IMR-90 (cell line): ENCODE measurements at regions not wholly inside any gene's neighbourhood (a gene's known extent, or its start where the extent isn't known, plus 50 kb on each side); places are given as distances from the start of the nearest gene placed in this dataset.

Experiments used
- ATAC-seq: fragments of 200-7000 bp; cut with Tn5 transposase; 2 replicates; pipeline ENCODE4 v1.9.1; 2020; ENCODE audit warnings: low read depth, mild to moderate bottlenecking, moderate library complexity
- BruUV-seq: library from RNA; stranded (reverse); fragments of 400-500 nt; replicated peaks from 2 replicates; lab custom pipeline; 2021; lab: Mats Ljungman, UMichigan
- CTCF ChIA-PET: fragments of 300-600 bp; formaldehyde crosslinking; extraction: SDS; loops from one replicate; lab custom pipeline; 2021; ENCODE audit warnings: antibody characterized with exemption; lab: Yijun Ruan, JAX
- POLR2A ChIA-PET: fragments of 300-600 bp; sonication (Branson Sonifier 250); formaldehyde crosslinking; loops from one replicate; lab custom pipeline; 2022; ENCODE audit warnings: antibody characterized with exemption; ENCODE audit not compliant: unreplicated experiment; lab: Charles Lee
- DNase-seq: peaks from one replicate; pipeline ENCODE4 v3.0.0; 2013
- H2AFZ ChIP-seq: replicated peaks from 2 replicates; pipeline ENCODE3; 2013; ENCODE audit warnings: low read length, mild to moderate bottlenecking; ENCODE audit not compliant: poor library complexity
- H2AK5ac ChIP-seq: 2 replicates; pipeline ENCODE4 v1.6.1; 2013; ENCODE audit warnings: low read depth, low read length, inconsistent platforms
- H2AK9ac ChIP-seq: replicated peaks from 2 replicates; pipeline ENCODE3; 2013; ENCODE audit warnings: mild to moderate bottlenecking, low read depth, low read length, moderate library complexity; ENCODE audit not compliant: poor library complexity
- H2BK120ac ChIP-seq: 2 replicates; pipeline ENCODE4 v1.6.1; 2013; ENCODE audit warnings: low read depth, low read length, inconsistent platforms
- H2BK15ac ChIP-seq: 3 replicates; pipeline ENCODE4 v1.6.1; 2013; ENCODE audit warnings: low read depth, low read length, inconsistent platforms
- H2BK20ac ChIP-seq: 2 replicates; pipeline ENCODE4 v1.6.1; 2013; ENCODE audit warnings: low read depth, mild to moderate bottlenecking, inconsistent platforms, low read length, moderate library complexity
- H2BK5ac ChIP-seq: 2 replicates; pipeline ENCODE4 v1.6.1; 2013; ENCODE audit warnings: mild to moderate bottlenecking, low read depth, low read length, inconsistent platforms; ENCODE audit not compliant: poor library complexity, severe bottlenecking
- H3K14ac ChIP-seq: replicated peaks from 2 replicates; pipeline ENCODE4 v1.6.1; 2013; ENCODE audit warnings: low read depth, low read length, inconsistent platforms
- H3K18ac ChIP-seq: 2 replicates; pipeline ENCODE4 v1.6.1; 2013; ENCODE audit warnings: low read depth, low read length, control low read depth
- H3K23ac ChIP-seq: 2 replicates; pipeline ENCODE4 v1.6.1; 2013; ENCODE audit warnings: low read depth, low read length, inconsistent platforms
- H3K27ac ChIP-seq: 2 replicates; pipeline ENCODE4 v1.5.1; 2013; ENCODE audit warnings: mild to moderate bottlenecking, control low read depth, low read length; ENCODE audit not compliant: insufficient read depth
- H3K27me3 ChIP-seq: 2 replicates; pipeline ENCODE4 v1.6.1; 2013; ENCODE audit warnings: low read length; ENCODE audit not compliant: control insufficient read depth, insufficient read depth
- H3K36me3 ChIP-seq: 2 replicates; pipeline ENCODE4 v1.6.1; 2013; ENCODE audit warnings: low read length, mixed read lengths; ENCODE audit not compliant: control insufficient read depth, insufficient read depth
- H3K4ac ChIP-seq: 2 replicates; pipeline ENCODE4 v1.6.1; 2013; ENCODE audit warnings: low read depth, low read length, inconsistent platforms
- H3K4me1 ChIP-seq: 2 replicates; pipeline ENCODE4 v1.6.1; 2013; ENCODE audit warnings: low read length, mixed read lengths; ENCODE audit not compliant: control insufficient read depth, insufficient read depth
- H3K4me2 ChIP-seq: 2 replicates; pipeline ENCODE4 v1.6.1; 2013; ENCODE audit warnings: low read depth, mild to moderate bottlenecking, control low read depth, low read length, moderate library complexity
- H3K4me3 ChIP-seq: 2 replicates; pipeline ENCODE4 v1.5.1; 2013; ENCODE audit warnings: low read depth, mild to moderate bottlenecking, control low read depth, low read length, moderate library complexity; ENCODE audit not compliant: insufficient read depth
- H3K56ac ChIP-seq: 2 replicates; pipeline ENCODE4 v1.6.1; 2013; ENCODE audit warnings: low read length, inconsistent platforms; ENCODE audit not compliant: insufficient read depth; ENCODE audit errors: extremely low read depth
- H3K79me1 ChIP-seq, 2 experiments: 2 replicates each; pipeline ENCODE4 v1.6.1; 2013; ENCODE audit warnings: low read length in 2 of 2, inconsistent platforms in 1 of 2, low read depth in 1 of 2
- H3K9ac ChIP-seq: 2 replicates; pipeline ENCODE4 v1.6.1; 2013; ENCODE audit warnings: low read depth, low read length, control low read depth
- H3K9me1 ChIP-seq: 2 replicates; pipeline ENCODE4 v1.6.1; 2013; ENCODE audit warnings: low read length, inconsistent platforms; ENCODE audit not compliant: insufficient read depth
- H3K9me3 ChIP-seq: 2 replicates; pipeline ENCODE4 v1.6.1; 2013; ENCODE audit warnings: low read length; ENCODE audit not compliant: control insufficient read depth, insufficient read depth
- H4K20me1 ChIP-seq: 2 replicates; pipeline ENCODE4 v1.6.1; 2013; ENCODE audit warnings: low read length, inconsistent platforms; ENCODE audit not compliant: insufficient read depth
- H4K5ac ChIP-seq: 2 replicates; pipeline ENCODE4 v1.6.1; 2013; ENCODE audit warnings: mild to moderate bottlenecking, low read depth, low read length, control low read depth
- H4K8ac ChIP-seq, 2 experiments: 2 replicates each; pipeline ENCODE4 v1.6.1; 2013; ENCODE audit warnings: low read depth in 2 of 2, low read length in 2 of 2, control low read depth in 1 of 2, inconsistent platforms in 1 of 2
- H4K91ac ChIP-seq: 2 replicates; pipeline ENCODE4 v1.6.1; 2013; ENCODE audit warnings: low read depth, low read length, inconsistent platforms; ENCODE audit not compliant: insufficient read depth
- CEBPB ChIP-seq: IDR thresholded peaks from 2 replicates; pipeline ENCODE4 v1.6.1; 2012; ENCODE audit warnings: low read depth, low read length, improper control_type of control experiment
- CHD1 ChIP-seq: IDR thresholded peaks from 2 replicates; pipeline ENCODE4 v1.6.1; 2012; ENCODE audit warnings: low read depth, low read length, improper control_type of control experiment
- FOS ChIP-seq: fragments of 150-350 bp; IDR thresholded peaks from 2 replicates; pipeline ENCODE4 v1.6.1; 2016; ENCODE audit warnings: low read depth, low read length
- MAZ ChIP-seq: IDR thresholded peaks from 2 replicates; pipeline ENCODE4 v1.6.1; 2012; ENCODE audit warnings: low read depth, mild to moderate bottlenecking, low read length, improper control_type of control experiment, moderate library complexity, borderline replicate concordance
- MXI1 ChIP-seq: IDR thresholded peaks from 2 replicates; pipeline ENCODE4 v1.6.1; 2012; ENCODE audit warnings: low read depth, mild to moderate bottlenecking, low read length, moderate library complexity, borderline replicate concordance
- NFE2L2 ChIP-seq: fragments of 150-350 bp; IDR thresholded peaks from 2 replicates; pipeline ENCODE4 v1.6.1; 2016; ENCODE audit warnings: low read depth, mild to moderate bottlenecking, low read length
- RAD21 ChIP-seq: IDR thresholded peaks from 2 replicates; pipeline ENCODE4 v1.6.1; 2012; ENCODE audit warnings: low read length, improper control_type of control experiment
- WGBS, 2 experiments: methylation state at CpG; one replicate each; pipeline versions ENCODE4 v1.1.5 to v1.1.7; 2013; ENCODE audit warnings: missing lambda C conversion rate in 2 of 2; ENCODE audit not compliant: insufficient read length in 1 of 2; ENCODE audit errors: extremely low coverage in 2 of 2; 5-methylcytosine and 5-hydroxymethylcytosine counted together
- dilution Hi-C: fragments of 300-500 bp; cut with HindIII; formaldehyde crosslinking; loops from one replicate; pipeline ENCODE4 v1.14.3; 2018; ENCODE audit warnings: low sequenced_read_pairs; ENCODE audit not compliant: unreplicated experiment
- in situ Hi-C: fragments of 300-500 bp; cut with MboI; formaldehyde crosslinking; loops from 3 replicates; pipeline ENCODE4 v1.14.3; 2019; ENCODE audit warnings: low sequenced_read_pairs, inconsistent platforms, mixed read lengths
- intact Hi-C: fragments of 100-400 bp; cut with micrococcal nuclease; formaldehyde crosslinking; loops from 2 replicates; pipeline ENCODE4 v1.10.0; 2022
- TF ChIP-seq, protein P1 (sequence below): fragments of 150-350 bp; IDR thresholded peaks from 2 replicates; pipeline ENCODE4 v1.6.1; 2017; ENCODE audit warnings: mild to moderate bottlenecking, antibody characterized with exemption, low read length, low read depth

DNA sequence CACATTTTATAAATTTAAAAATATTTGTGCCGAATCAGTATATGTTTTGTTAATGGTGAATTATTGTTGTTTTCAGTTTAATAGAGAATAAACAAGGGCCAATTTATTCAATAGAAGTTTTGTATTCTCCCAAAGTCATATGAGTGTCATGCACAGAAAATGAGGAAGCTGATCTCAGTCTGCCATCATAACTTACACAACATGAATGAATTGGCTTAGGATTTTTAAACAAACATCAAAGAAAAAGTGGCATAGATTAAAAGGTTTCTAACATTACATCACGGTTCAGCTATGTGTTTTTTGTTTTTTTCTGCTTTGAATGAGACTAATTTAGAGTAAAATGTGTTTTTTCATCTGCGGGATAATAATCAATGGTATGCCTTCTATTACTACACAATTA is 123.4 kb upstream of the CTNNA2 start:
- H3K9me3 ChIP-seq = peaks cover 12% of the 10 kb centered on the region; the same call in 1 of the 2 replicates
- no peak overlapping the region for H4K91ac ChIP-seq
- H3K36me3 ChIP-seq = no peaks in the 10 kb centered on the region
- H3K79me1 ChIP-seq = no peaks in the 10 kb centered on the region
- dilution Hi-C loops (no loop called here), in situ Hi-C loops (no loop called here), intact Hi-C loops (no loop called here)
- no peak overlapping the region for H4K8ac ChIP-seq
- no TSS peak for BruUV-seq
- H3K27me3 ChIP-seq = no peaks in the 10 kb centered on the region
- H3K4me2 ChIP-seq = no peak overlapping the region
- H3K23ac ChIP-seq = no peak overlapping the region
- H3K4me1 ChIP-seq = no peaks in the 10 kb centered on the region
- H3K9me1 ChIP-seq = no peaks in the 10 kb centered on the region
- CTCF ChIA-PET = no interaction called here
- TF ChIP-seq FOS (no peak), CEBPB (no peak), MAZ (no peak), NFE2L2 (no peak), MXI1 (no peak), RAD21 (no peak), CHD1 (no peak)
- TF ChIP-seq, protein P1, sequence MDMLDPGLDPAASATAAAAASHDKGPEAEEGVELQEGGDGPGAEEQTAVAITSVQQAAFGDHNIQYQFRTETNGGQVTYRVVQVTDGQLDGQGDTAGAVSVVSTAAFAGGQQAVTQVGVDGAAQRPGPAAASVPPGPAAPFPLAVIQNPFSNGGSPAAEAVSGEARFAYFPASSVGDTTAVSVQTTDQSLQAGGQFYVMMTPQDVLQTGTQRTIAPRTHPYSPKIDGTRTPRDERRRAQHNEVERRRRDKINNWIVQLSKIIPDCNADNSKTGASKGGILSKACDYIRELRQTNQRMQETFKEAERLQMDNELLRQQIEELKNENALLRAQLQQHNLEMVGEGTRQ = no peak
- no peak overlapping the region for H3K56ac ChIP-seq
- H3K27ac ChIP-seq = no peak overlapping the region
- no peak overlapping the region for H3K18ac ChIP-seq
- H2AK5ac ChIP-seq = no peak overlapping the region
- no peak overlapping the region for H2BK120ac ChIP-seq
- WGBS, 2 experiments = 100% methylated on average over 1 of the region's 3 CpGs; no CpG with 5 or more reads in 1 of the 2 experiments
- no peak overlapping the region for H3K4me3 ChIP-seq
- no peak overlapping the region for H4K5ac ChIP-seq
- no peak for ATAC-seq
- H2BK5ac ChIP-seq = no peak overlapping the region
- no peak overlapping the region for H3K14ac ChIP-seq
- POLR2A ChIA-PET = no interaction called here
- no peak overlapping the region for H2AFZ ChIP-seq
- no peak overlapping the region for H3K9ac ChIP-seq
- no peak overlapping the region for H2AK9ac ChIP-seq
- no peak for DNase-seq
- no peak overlapping the region for H3K4ac ChIP-seq
- no peak overlapping the region for H2BK20ac ChIP-seq
- H4K20me1 ChIP-seq = no peaks in the 10 kb centered on the region
- no peak overlapping the region for H2BK15ac ChIP-seq
